SK-N-MC (cell line): ENCODE measurements at regions not wholly inside any gene's neighbourhood (a gene's known extent, or its start where the extent isn't known, plus 50 kb on each side); places are given as distances from the start of the nearest gene placed in this dataset.

Experiments used
- EZH2 ChIP-seq: fragments of 200-600 bp; sonication (generic); IDR thresholded peaks from one replicate; pipeline ENCODE4 v1.6.1; 2017; ENCODE audit warnings: antibody characterized with exemption
- FOXP2 ChIP-seq: optimal IDR thresholded peaks from 2 replicates; pipeline ENCODE3; 2011; ENCODE audit warnings: mild to moderate bottlenecking, moderate library complexity; ENCODE audit not compliant: insufficient read depth; ENCODE audit errors: extremely low read length, control extremely low read depth
- POLR2AphosphoS5 ChIP-seq: IDR thresholded peaks from 2 replicates; pipeline ENCODE4 v1.6.1; 2012; ENCODE audit warnings: mild to moderate bottlenecking, low read depth, low read length, borderline replicate concordance

DNA sequence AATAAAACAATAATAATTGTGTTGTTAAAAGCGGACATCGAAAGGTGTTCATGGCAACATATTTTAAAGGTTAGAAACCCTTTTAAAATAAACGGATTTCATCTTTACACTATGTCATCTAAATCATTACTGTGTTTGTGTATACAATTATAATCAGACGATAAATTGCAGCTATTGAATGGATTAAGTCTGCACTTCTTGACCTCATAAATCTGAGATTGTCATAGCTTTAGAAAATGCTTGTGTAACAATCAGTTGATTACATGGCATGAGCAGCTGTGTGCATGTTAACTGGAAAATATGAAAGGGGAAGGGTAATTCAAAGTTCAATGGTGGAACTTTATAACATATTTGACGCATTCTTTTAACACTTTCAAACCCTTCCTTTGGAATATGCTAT, 152.4 kb upstream of the MDFIC2 start:
- TF ChIP-seq FOXP2: no peak
- TF ChIP-seq EZH2: no peak
- TF ChIP-seq POLR2AphosphoS5: no peak
